Ureter (tissue), 1 donor: ENCODE measurements at regions not wholly inside any gene's neighbourhood (a gene's known extent, or its start where the extent isn't known, plus 50 kb on each side); places are given as distances from the start of the nearest gene placed in this dataset.

Experiments
- DNase-seq: peaks from one replicate; pipeline ENCODE4 v3.0.0-alpha.2; 2020; ENCODE audit warnings: low spot score
- donor health status: DM: yes; HTN: yes; CAD: no.

DNA sequence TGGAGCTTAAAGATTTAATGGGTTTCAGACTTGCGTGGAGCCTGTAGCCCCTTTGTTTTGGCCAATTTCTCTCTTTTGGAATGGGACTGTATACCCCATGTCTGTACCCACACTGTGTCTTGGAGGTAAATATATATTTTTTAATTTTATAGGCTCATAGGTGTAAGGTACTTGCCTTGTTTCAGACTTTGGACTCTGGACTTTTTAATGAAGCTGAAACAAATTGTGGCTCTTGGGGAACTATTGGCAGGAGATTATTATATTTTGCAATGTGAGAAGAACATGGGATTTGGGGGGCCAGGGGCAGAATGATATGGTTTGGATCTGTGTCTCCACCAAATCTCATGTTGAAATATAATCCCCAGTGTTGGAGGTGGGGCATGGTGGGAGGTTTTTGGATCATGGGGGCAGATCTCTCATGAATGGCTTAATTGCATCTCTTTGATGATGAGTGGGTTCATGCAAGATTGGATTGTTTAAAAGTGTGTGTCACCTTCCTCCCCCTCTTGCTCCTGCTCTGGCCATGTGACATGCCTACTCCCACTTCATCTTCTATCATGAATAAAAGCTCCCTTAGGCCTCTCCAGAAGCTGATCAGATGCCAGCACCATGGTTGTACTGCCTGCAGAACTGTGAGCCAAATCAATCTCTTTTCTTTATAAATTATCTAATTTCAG, 74.1 kb upstream of the ARHGAP20 start:
- DNase-seq: no peak

DNA sequence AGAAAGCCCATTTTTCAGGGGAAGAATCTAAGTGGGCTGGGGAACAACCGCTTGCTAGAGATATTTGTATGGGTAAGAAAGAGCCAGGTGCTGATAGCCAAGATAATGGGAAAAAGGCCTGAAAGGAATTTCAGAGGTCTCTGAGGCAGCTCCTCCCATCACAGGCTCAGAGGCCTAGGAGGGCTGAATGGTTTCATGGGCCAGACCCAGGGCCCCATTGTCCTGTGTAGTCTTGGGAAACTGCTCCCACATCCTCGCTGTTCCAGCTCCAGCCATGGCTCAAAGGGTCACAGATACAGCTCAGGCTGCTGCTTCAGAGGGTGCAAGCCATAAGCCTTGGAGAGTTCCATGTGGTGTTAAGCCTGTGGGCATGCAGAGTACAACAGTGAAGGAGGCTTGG, 73.2 kb upstream of the ARHGAP20 start:
- DNase-seq: no peak

DNA sequence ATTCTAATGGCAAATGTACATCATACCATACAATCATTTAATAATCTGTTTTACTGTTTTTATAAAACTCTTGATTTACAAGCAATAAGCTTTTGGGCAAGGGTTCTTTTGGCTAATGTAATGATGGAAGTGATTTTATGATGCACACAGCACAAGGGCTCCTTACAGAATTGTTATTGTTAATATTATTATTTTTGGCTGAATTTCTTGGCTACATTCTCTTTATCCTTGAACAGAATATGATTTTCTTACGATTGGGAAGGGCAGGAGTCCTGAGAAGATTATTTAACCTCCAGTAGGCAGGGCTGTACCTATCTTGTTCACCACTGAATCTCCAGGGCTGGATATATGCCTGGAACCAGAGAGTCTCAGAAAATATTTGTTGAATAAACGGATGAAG, 70.4 kb upstream of the ARHGAP20 start:
- DNase-seq: no peak

DNA sequence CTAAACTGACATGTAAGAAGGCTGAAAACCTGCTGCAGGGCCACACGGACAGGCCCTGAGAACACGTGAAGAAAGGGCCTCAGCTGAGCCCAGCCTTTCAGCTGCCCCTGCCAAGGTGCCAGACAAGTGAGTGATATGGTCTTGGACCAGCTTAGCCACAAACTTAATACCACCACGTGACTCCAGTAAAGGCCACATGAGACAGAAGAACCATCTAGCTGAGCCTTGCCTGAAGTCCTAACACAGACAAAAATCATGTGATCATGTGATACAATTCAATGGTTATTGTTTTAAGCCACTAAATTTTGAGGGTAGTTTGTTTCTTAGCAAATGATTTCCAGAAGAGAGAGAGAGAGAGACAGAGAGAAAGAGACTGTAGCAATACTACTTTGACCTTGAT, 66.9 kb upstream of the ARHGAP20 start:
- no peak for DNase-seq

DNA sequence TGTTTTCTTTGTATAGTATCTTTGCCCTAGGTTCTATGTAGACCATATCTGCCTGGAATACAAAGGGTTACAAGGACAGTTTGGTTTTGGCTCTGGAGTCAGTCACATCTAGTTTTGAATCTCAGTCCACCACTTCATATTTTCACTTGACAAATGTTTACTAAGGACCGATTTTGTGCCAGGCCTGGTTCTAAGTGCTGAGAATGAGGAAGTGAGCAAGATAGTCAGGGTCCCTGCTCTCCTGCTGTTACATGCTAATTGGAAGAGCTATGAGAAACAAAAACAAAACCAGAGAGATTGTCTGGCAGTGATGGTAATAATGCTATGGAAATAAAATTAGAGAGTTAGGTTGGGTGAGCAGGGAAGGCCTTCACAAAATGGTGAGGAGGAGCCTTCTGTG, 66.1 kb upstream of the ARHGAP20 start:
- no peak for DNase-seq

DNA sequence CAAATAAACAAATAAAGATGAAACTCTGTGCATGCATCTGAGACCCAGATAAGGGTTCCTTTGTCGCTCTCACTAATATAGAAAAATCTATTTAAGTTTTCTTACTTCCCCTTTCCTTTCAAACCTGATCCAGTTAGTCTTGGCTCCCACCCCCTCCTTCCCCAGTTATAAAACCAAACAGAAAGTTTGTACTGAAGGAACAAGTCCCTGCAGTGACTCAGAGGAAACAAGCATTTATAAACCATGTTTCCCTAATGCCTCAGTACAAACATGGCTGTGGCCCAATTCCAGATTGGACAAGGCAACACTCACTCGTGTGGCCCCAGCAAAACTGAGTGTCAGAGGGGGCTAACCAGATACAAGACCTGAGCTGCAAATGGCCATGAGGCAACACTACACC, 65.5 kb upstream of the ARHGAP20 start:
- no peak for DNase-seq

DNA sequence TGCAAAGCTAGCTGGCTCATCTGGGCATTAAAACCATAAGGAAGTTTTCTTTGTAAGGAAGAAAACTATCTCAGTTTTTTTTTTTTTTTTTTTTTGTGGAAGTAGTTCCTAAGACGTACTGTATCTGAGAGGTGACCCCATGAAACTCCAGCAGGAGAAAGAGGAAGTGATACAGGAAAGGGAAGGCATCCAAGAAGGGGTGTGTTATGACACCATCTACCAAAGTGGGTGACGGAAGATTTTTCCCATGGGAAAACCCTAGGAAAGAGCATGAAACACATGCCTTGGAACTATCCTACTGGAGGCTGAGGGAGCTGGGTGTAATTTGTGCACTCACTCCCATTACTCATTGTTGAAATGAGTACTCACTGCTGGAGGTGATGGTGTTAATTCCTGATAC, 63.8 kb upstream of the ARHGAP20 start:
- DNase-seq: no peak

GRCh38 chr11:110774138-110775014, 62.1 kb upstream of the ARHGAP20 start:
- no peak for DNase-seq

GRCh38 chr11:110773442-110773841, 61.2 kb upstream of the ARHGAP20 start:
- no peak for DNase-seq

GRCh38 chr11:110772863-110773262, 60.6 kb upstream of the ARHGAP20 start:
- no peak for DNase-seq

GRCh38 chr11:110766316-110766715, 54.1 kb upstream of the ARHGAP20 start:
- no peak for DNase-seq

DNA sequence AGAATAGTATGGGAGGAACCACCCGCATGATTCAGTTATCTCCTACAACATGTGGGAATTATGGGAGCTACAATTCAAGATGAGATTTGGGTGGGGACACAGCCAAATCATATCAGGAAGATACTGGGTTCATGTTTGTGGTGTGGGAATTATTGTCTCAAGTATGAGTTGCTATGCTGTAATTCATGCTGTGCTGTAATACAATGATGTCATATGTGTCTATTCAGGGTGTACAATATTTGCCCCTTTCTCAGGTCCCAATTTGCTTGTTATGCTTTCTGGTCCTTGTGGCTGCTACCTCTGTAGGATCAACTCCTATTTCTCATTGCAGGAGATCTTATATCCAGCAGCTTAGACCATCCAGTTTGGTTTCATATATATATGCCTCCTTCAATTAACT, 52.2 kb upstream of the ARHGAP20 start:
- DNase-seq: no peak

DNA sequence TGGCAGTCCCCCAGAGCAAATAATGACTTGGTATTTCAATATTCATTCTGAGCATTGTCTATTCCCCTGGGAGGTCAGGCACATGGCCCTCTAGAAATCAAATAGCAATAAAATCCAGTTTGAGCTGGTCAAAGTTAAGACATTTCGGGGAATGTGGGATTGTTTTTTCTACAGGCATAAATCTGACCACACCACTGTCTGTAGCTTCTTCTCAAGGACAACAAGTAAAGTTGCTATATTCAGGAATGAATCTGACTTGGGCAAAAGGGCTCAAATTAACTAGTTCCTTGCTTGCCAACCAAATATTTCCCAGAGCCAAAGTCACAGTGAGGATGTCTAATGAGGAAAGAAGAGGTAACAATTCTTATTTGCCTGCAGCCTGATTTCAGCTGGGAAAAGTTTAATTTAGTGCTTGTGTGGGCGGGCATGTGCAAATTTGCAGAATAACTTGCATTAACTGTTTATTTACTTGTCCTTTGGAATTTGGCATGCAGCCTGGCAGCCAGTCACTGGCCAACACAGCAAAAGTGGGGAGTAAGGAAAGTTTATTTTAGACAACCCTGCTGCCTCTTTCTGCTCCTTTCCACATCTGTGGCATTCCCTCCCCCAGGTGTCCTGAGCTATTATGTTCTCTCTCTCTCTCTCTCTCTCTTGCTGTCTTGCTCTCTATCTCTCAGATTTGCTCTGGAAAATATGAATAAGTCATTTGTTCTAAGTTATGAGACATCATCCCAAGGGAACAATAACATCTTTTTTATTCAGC, 51.2 kb upstream of the ARHGAP20 start:
- peak; percentile 66 for DNase-seq

- no peak for DNase-seq
These were observed 50.4 kb upstream of the ARHGAP20 start for GRCh38 chr11:110762590-110762989.
